ENCODE measurements at regions not wholly inside any gene's neighbourhood (a gene's known extent, or its start where the extent isn't known, plus 50 kb on each side); places are given as distances from the start of the nearest gene placed in this dataset.

GRCh38 chr18:24530630-24531111 is 70.2 kb downstream of the HRH4 start:
- DNase-seq: no peak

GRCh38 chr18:24534271-24534670 is 73.8 kb downstream of the HRH4 start:
- DNase-seq: no peak

- DNase-seq: no peak
Observed at GRCh38 chr18:24534737-24535136, 74.3 kb downstream of the HRH4 start.

- no peak for DNase-seq
Observed at GRCh38 chr18:24535527-24536295, 75.3 kb downstream of the HRH4 start.

- no peak for DNase-seq
Observed at GRCh38 chr18:24536326-24536725, 75.9 kb downstream of the HRH4 start.

- DNase-seq: no peak
Observed at GRCh38 chr18:24536834-24537233, 76.4 kb downstream of the HRH4 start.

GRCh38 chr18:24538414-24539264 is 78.2 kb downstream of the HRH4 start:
- no peak for DNase-seq

GRCh38 chr18:24539866-24540617 is 79.6 kb downstream of the HRH4 start:
- no peak for DNase-seq

GRCh38 chr18:24540896-24541295 is 80.5 kb downstream of the HRH4 start:
- no peak for DNase-seq

- DNase-seq: no peak
Observed at GRCh38 chr18:24543086-24543794, 82.8 kb downstream of the HRH4 start.

GRCh38 chr18:24543795-24544498 is 83.5 kb downstream of the HRH4 start:
- DNase-seq: no peak

- no peak for DNase-seq
Observed at GRCh38 chr18:24544949-24545348, 84.5 kb downstream of the HRH4 start.

- DNase-seq: no peak
Observed at GRCh38 chr18:24545651-24546050, 85.2 kb downstream of the HRH4 start.

- DNase-seq: no peak
Observed at GRCh38 chr18:24546307-24546706, 85.9 kb downstream of the HRH4 start.

GRCh38 chr18:24548583-24548982 is 88.1 kb downstream of the HRH4 start:
- no peak for DNase-seq

GRCh38 chr18:24552218-24552617 is 91.8 kb downstream of the HRH4 start:
- DNase-seq: no peak

GRCh38 chr18:24553571-24554285 is 93.3 kb downstream of the HRH4 start:
- no peak for DNase-seq

GRCh38 chr18:24558403-24558802 is 98.0 kb downstream of the HRH4 start:
- DNase-seq: no peak

GRCh38 chr18:24559526-24559925 is 99.1 kb downstream of the HRH4 start:
- no peak for DNase-seq

GRCh38 chr18:24560511-24560981 is 100.1 kb downstream of the HRH4 start:
- DNase-seq: no peak

- DNase-seq: no peak
Observed at GRCh38 chr18:24561369-24561965, 101.0 kb downstream of the HRH4 start.

All from NCI-H2107 (cell line).